ENCODE measurements at regions not wholly inside any gene's neighbourhood (a gene's known extent, or its start where the extent isn't known, plus 50 kb on each side); places are given as distances from the start of the nearest gene placed in this dataset.

- H3K79me2 ChIP-seq (ENCODE audit: control insufficient read depth, insufficient read depth, low read length) = no peaks in the 10 kb centered on the region
- H3K27ac ChIP-seq (ENCODE audit: extremely low read depth, low read depth, low read length) = no peak overlapping the region
- H3K9ac ChIP-seq (ENCODE audit: insufficient read depth in 1 of 2, low read depth in 2 of 2, low read length in 2 of 2) = no peak overlapping the region
- no peak overlapping the region for H2AFZ ChIP-seq (ENCODE audit: low read depth, low read length)
- H3K9me1 ChIP-seq (ENCODE audit: control insufficient read depth, insufficient read depth, low read length) = no peaks in the 10 kb centered on the region
- no peak overlapping the region for H3K4me2 ChIP-seq (ENCODE audit: insufficient read depth, low read length)
- WGBS (ENCODE audit: insufficient coverage, low coverage, missing lambda C conversion rate) = 5% methylated on average over 2 of the region's 2 CpGs
- no TSS peak for BruUV-seq (replicated peaks)
- no peaks in the 10 kb centered on the region for H3K27me3 ChIP-seq (ENCODE audit: control insufficient read depth in 2 of 2, insufficient read depth in 2 of 2, low read length in 2 of 2)
- H3K4me1 ChIP-seq (replicated peaks in 1 of 2; ENCODE audit: control insufficient read depth in 2 of 2, insufficient read depth in 2 of 2, low read length in 2 of 2) = no peaks in the 10 kb centered on the region
- TF ChIP-seq ZNF318 (IDR thresholded peaks at IDR 0.05; ENCODE audit: borderline replicate concordance in 1 of 2, low read depth in 1 of 2) (no peak), ZBTB17 (CRISPR knock-in tag; IDR thresholded peaks at IDR 0.05) (no peak), EP400 (IDR thresholded peaks at IDR 0.05) (no peak)
- no peak for FAIRE-seq
- no peaks in the 10 kb centered on the region for H3K36me3 ChIP-seq (ENCODE audit: control insufficient read depth, insufficient read depth, low read length)
- DNase-seq (ENCODE audit: extremely low read depth in 1 of 4, low spot score in 3 of 4) = no peak
- no peak for ATAC-seq
- in situ Hi-C loops (cut with MboI) = no loop called here
- H3K9me3 ChIP-seq (replicated peaks; ENCODE audit: control insufficient read depth, insufficient read depth, low read depth, low read length) = no peaks in the 10 kb centered on the region
- ChIA-PET CTCF (ENCODE audit: low intra/inter-chr PET ratio) (no interaction called here), POLR2A (interaction anchor here (1.0 kb wide), 1 partner anchor 15 kb away, joined by 3 read pairs; no protein-coding TSS in a partner anchor)
- intact Hi-C loops (cut with micrococcal nuclease) = no loop called here
- no peaks in the 10 kb centered on the region for H4K20me1 ChIP-seq (replicated peaks; ENCODE audit: control insufficient read depth, insufficient read depth, low read length)
- no peak overlapping the region for H3K4me3 ChIP-seq
Measured at GRCh38 chr10:60465801-60466200, 76.1 kb upstream of the ANK3 start.
